H9 (cell line): ENCODE measurements at regions not wholly inside any gene's neighbourhood (a gene's known extent, or its start where the extent isn't known, plus 50 kb on each side); places are given as distances from the start of the nearest gene placed in this dataset.

ENCODE experiments used
- DNase-seq: peaks from one replicate; pipeline ENCODE4 v3.0.0-alpha.2; 2017
- H2AFZ ChIP-seq: one replicate; pipeline ENCODE4 v1.6.1; 2013; ENCODE audit warnings: mild to moderate bottlenecking, low read length, control low read depth, moderate library complexity
- H2AK5ac ChIP-seq: 2 replicates; pipeline ENCODE4 v1.6.1; 2013; ENCODE audit warnings: low read length, control low read depth, mixed read lengths; ENCODE audit not compliant: insufficient read length
- H2BK120ac ChIP-seq: one replicate; pipeline ENCODE4 v1.6.1; 2013; ENCODE audit warnings: low read depth, mild to moderate bottlenecking, low read length, control low read depth, inconsistent platforms; ENCODE audit not compliant: poor library complexity, severe bottlenecking
- H2BK12ac ChIP-seq: 2 replicates; pipeline ENCODE4 v1.6.1; 2013; ENCODE audit warnings: low read length, control low read depth, mixed read lengths, low read depth; ENCODE audit not compliant: insufficient read length
- H2BK15ac ChIP-seq: 2 replicates; pipeline ENCODE4 v1.6.1; 2013; ENCODE audit warnings: low read depth, low read length, control low read depth
- H2BK20ac ChIP-seq: one replicate; pipeline ENCODE4 v1.6.1; 2013; ENCODE audit warnings: low read depth, mild to moderate bottlenecking, low read length, control low read depth, inconsistent platforms; ENCODE audit not compliant: poor library complexity, severe bottlenecking
- H2BK5ac ChIP-seq: 2 replicates; pipeline ENCODE4 v1.6.1; 2013; ENCODE audit warnings: low read length, control low read depth, mixed read lengths; ENCODE audit not compliant: insufficient read length
- H3K14ac ChIP-seq: 2 replicates; pipeline ENCODE4 v1.6.1; 2013; ENCODE audit warnings: low read length, control low read depth; ENCODE audit not compliant: insufficient read depth
- H3K18ac ChIP-seq: 2 replicates; pipeline ENCODE4 v1.6.1; 2013; ENCODE audit warnings: low read depth, mild to moderate bottlenecking, mixed read lengths, low read length, control low read depth; ENCODE audit not compliant: insufficient read length
- H3K23ac ChIP-seq: 2 replicates; pipeline ENCODE4 v1.6.1; 2013; ENCODE audit warnings: low read length, control low read depth, mixed read lengths, low read depth; ENCODE audit not compliant: insufficient read length
- H3K23me2 ChIP-seq: 2 replicates; pipeline ENCODE4 v1.6.1; 2013; ENCODE audit warnings: low read depth, mild to moderate bottlenecking, mixed read lengths, low read length, control low read depth; ENCODE audit not compliant: insufficient read length, poor library complexity, severe bottlenecking
- H3K27ac ChIP-seq: 2 replicates; pipeline ENCODE4 v1.5.1; 2013; ENCODE audit warnings: low read length, control low read depth, mixed read lengths, low read depth; ENCODE audit not compliant: insufficient read length
- H3K27me3 ChIP-seq: 2 replicates; pipeline ENCODE4 v1.6.1; 2013; ENCODE audit warnings: low read length, control low read depth, inconsistent platforms; ENCODE audit not compliant: insufficient read depth
- H3K4ac ChIP-seq: 2 replicates; pipeline ENCODE4 v1.6.1; 2013; ENCODE audit warnings: low read depth, mild to moderate bottlenecking, control low read depth, inconsistent platforms, low read length, moderate library complexity
- H3K4me1 ChIP-seq: 2 replicates; pipeline ENCODE4 v1.6.1; 2013; ENCODE audit warnings: low read length, control low read depth, inconsistent platforms; ENCODE audit not compliant: insufficient read depth
- H3K4me2 ChIP-seq: 2 replicates; pipeline ENCODE4 v1.6.1; 2013; ENCODE audit warnings: low read length, control low read depth, mixed read lengths; ENCODE audit not compliant: insufficient read length, insufficient read depth
- H3K56ac ChIP-seq: 2 replicates; pipeline ENCODE4 v1.6.1; 2013; ENCODE audit warnings: low read depth, mild to moderate bottlenecking, mixed read lengths, low read length, control low read depth; ENCODE audit not compliant: insufficient read length
- H3K79me1 ChIP-seq: 2 replicates; pipeline ENCODE4 v1.6.1; 2013; ENCODE audit warnings: low read depth, mild to moderate bottlenecking, moderate library complexity, low read length, control low read depth, inconsistent platforms; ENCODE audit not compliant: insufficient read depth, poor library complexity, severe bottlenecking
- H3K79me2 ChIP-seq: 2 replicates; pipeline ENCODE4 v1.6.1; 2013; ENCODE audit warnings: low read length, control low read depth, inconsistent platforms; ENCODE audit not compliant: insufficient read depth
- H3K9ac ChIP-seq: 2 replicates; pipeline ENCODE4 v1.6.1; 2013; ENCODE audit warnings: low read length, control low read depth, mixed read lengths; ENCODE audit not compliant: insufficient read length; ENCODE audit errors: extremely low read depth
- H3K9me3 ChIP-seq: one replicate; pipeline ENCODE4 v1.6.1; 2013; ENCODE audit warnings: low read depth, low read length, inconsistent platforms; ENCODE audit not compliant: control insufficient read depth
- H3T11ph ChIP-seq: one replicate; pipeline ENCODE4 v1.6.1; 2013; ENCODE audit warnings: mild to moderate bottlenecking, low read length, control low read depth, inconsistent platforms
- H4K20me1 ChIP-seq: one replicate; pipeline ENCODE4 v1.6.1; 2013; ENCODE audit not compliant: control insufficient read depth, insufficient read length, insufficient read depth
- H4K5ac ChIP-seq: 2 replicates; pipeline ENCODE4 v1.6.1; 2013; ENCODE audit warnings: low read depth, mild to moderate bottlenecking, mixed read lengths, low read length, control low read depth; ENCODE audit not compliant: insufficient read length
- H4K8ac ChIP-seq: replicated peaks from 2 replicates; pipeline ENCODE4 v1.6.1; 2013; ENCODE audit warnings: low read length, control low read depth, mixed read lengths, low read depth; ENCODE audit not compliant: insufficient read length
- H4K91ac ChIP-seq: 2 replicates; pipeline ENCODE4 v1.6.1; 2013; ENCODE audit warnings: low read depth, mild to moderate bottlenecking, moderate library complexity, mixed read lengths, low read length, control low read depth; ENCODE audit not compliant: insufficient read length
- H3K27ac Mint-ChIP-seq, 3 experiments: 2 replicates in 2 of 3; 3 replicates in 1 of 3; pipeline ENCODE4 v1.8.0; 2020 to 2021; ENCODE audit warnings: mixed read lengths in 3 of 3, mild to moderate bottlenecking in 1 of 3, moderate library complexity in 1 of 3
- H3K27me3 Mint-ChIP-seq: 2 replicates; pipeline ENCODE4 v1.8.0; 2021; ENCODE audit warnings: low read depth, mild to moderate bottlenecking, moderate library complexity, mixed read lengths
- H3K36me3 Mint-ChIP-seq, 3 experiments: 2 replicates in 2 of 3; 3 replicates in 1 of 3; pipeline ENCODE4 v1.8.0; 2020 to 2021; ENCODE audit warnings: low read depth in 3 of 3, mixed read lengths in 3 of 3; ENCODE audit not compliant: insufficient read depth in 1 of 3
- H3K4me1 Mint-ChIP-seq, 2 experiments: 2 replicates each; pipeline ENCODE4 v1.8.0; 2020; ENCODE audit warnings: mixed read lengths in 2 of 2
- H3K4me3 Mint-ChIP-seq, 2 experiments: 2 replicates in 1 of 2; 3 replicates in 1 of 2; pipeline ENCODE4 v1.8.0; 2020 to 2021; ENCODE audit warnings: mild to moderate bottlenecking in 2 of 2, mixed read lengths in 2 of 2, moderate library complexity in 1 of 2
- H3K9me3 Mint-ChIP-seq, 2 experiments: 2 replicates in 1 of 2; 3 replicates in 1 of 2; pipeline ENCODE4 v1.8.0; 2020; ENCODE audit warnings: mild to moderate bottlenecking in 2 of 2, mixed read lengths in 2 of 2, moderate library complexity in 1 of 2
- WGBS: extraction: QIAGEN DNeasy Blood & Tissue Kit; methylation state at CpG from one replicate; pipeline ENCODE4 v1.1.7; 2013; ENCODE audit warnings: missing lambda C conversion rate, low lambda C conversion rate, mixed read lengths; ENCODE audit not compliant: insufficient read length; ENCODE audit errors: extremely low coverage; 5-methylcytosine and 5-hydroxymethylcytosine counted together
- TF ChIP-seq, protein P1 (sequence below): fragments of 200-600 bp; sonication (generic); conservative IDR thresholded peaks from 3 replicates; pipeline ENCODE4 v1.8.0; 2021; ENCODE audit warnings: antibody characterized with exemption, mild to moderate bottlenecking

DNA sequence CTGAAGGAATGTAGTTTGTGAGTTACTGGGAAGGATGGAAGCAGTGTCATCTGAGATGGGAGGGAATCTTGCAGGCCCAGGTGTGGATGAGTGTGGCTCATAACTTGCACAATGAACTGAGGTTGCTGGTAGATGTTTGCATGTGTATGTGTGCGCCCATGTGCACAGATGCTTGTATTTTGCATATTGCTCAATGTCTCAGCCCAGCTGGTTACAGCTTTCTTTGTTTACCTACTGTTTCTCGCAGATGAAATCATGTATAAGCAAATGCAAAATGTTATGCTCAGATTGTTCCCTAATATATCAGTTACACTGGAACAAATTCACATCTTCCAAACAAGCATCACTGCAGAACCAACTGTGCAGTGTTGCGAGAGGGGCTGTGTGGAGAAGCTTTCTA is 452.2 kb upstream of the EEF2KMT start:
- no peak overlapping the region for H4K91ac ChIP-seq
- H4K20me1 ChIP-seq, result no peaks in the 10 kb centered on the region
- no peak overlapping the region for H2AFZ ChIP-seq
- H3K27me3 Mint-ChIP-seq, result no peaks in the 10 kb centered on the region; the same call in 1 of the 2 replicates
- no peak overlapping the region for H3K9ac ChIP-seq
- H3K56ac ChIP-seq, result no peak overlapping the region
- H3K23me2 ChIP-seq, result no peaks in the 10 kb centered on the region
- no peak overlapping the region for H3T11ph ChIP-seq
- H2BK5ac ChIP-seq, result no peak overlapping the region
- no peaks in the 10 kb centered on the region for H3K9me3 ChIP-seq
- H3K4me1 ChIP-seq, result no peaks in the 10 kb centered on the region
- no peak overlapping the region for H4K5ac ChIP-seq
- no peaks in the 10 kb centered on the region for H3K79me1 ChIP-seq
- H2AK5ac ChIP-seq, result no peak overlapping the region
- no peaks in the 10 kb centered on the region for H3K27me3 ChIP-seq
- no peaks in the 10 kb centered on the region for H3K79me2 ChIP-seq
- H3K4me3 Mint-ChIP-seq, result no peak overlapping the region
- TF ChIP-seq, protein P1, sequence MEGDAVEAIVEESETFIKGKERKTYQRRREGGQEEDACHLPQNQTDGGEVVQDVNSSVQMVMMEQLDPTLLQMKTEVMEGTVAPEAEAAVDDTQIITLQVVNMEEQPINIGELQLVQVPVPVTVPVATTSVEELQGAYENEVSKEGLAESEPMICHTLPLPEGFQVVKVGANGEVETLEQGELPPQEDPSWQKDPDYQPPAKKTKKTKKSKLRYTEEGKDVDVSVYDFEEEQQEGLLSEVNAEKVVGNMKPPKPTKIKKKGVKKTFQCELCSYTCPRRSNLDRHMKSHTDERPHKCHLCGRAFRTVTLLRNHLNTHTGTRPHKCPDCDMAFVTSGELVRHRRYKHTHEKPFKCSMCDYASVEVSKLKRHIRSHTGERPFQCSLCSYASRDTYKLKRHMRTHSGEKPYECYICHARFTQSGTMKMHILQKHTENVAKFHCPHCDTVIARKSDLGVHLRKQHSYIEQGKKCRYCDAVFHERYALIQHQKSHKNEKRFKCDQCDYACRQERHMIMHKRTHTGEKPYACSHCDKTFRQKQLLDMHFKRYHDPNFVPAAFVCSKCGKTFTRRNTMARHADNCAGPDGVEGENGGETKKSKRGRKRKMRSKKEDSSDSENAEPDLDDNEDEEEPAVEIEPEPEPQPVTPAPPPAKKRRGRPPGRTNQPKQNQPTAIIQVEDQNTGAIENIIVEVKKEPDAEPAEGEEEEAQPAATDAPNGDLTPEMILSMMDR, result no peak
- no peaks in the 10 kb centered on the region; a peak in 1 of 7 replicates for H3K36me3 Mint-ChIP-seq
- H2BK20ac ChIP-seq, result no peak overlapping the region
- H3K23ac ChIP-seq, result no peak overlapping the region
- no peak overlapping the region for H3K4ac ChIP-seq
- no peak overlapping the region for H3K4me2 ChIP-seq
- peaks cover 4% of the 10 kb centered on the region in 2 experiments; a peak in 3 of 4 replicates for H3K4me1 Mint-ChIP-seq
- H2BK120ac ChIP-seq, result no peak overlapping the region
- 0 out of 5 replicates have a peak, but pooled peaks cover 0 to 3% of the 10 kb centered on the region in 2 experiments for H3K9me3 Mint-ChIP-seq
- no peak overlapping the region for H3K18ac ChIP-seq
- no CpG with 5 or more reads among the region's 3 CpGs for WGBS
- no peak overlapping the region for H4K8ac ChIP-seq
- no peak for DNase-seq
- no peak overlapping the region for H3K27ac ChIP-seq
- no peak overlapping the region for H3K27ac Mint-ChIP-seq
- no peak overlapping the region for H2BK15ac ChIP-seq
- H3K14ac ChIP-seq, result no peak overlapping the region
- no peak overlapping the region for H2BK12ac ChIP-seq
